Gastrocnemius medialis (tissue), 4 donors: ENCODE measurements at regions not wholly inside any gene's neighbourhood (a gene's known extent, or its start where the extent isn't known, plus 50 kb on each side); places are given as distances from the start of the nearest gene placed in this dataset.

Experiments used
- CTCF ChIP-seq, 5 experiments: fragments of 450-650 bp in 3 of 5; fragments of 200-600 bp in 2 of 5; sonication (generic) in 2 of 5; IDR thresholded peaks in 4 of 5; conservative IDR thresholded peaks in 1 of 5; 1 replicate in 4 of 5; 2 replicates in 1 of 5; pipeline ENCODE4 v1.5.1; 2016 to 2019; ENCODE audit warnings: antibody characterized with exemption in 5 of 5, mild to moderate bottlenecking in 3 of 5, moderate library complexity in 3 of 5
- POLR2A ChIP-seq, 2 donors: fragments of 450-650 bp; IDR thresholded peaks; one replicate each; pipeline ENCODE4 v1.6.1; 2017; ENCODE audit warnings: antibody characterized with exemption in 2 of 2, mild to moderate bottlenecking in 2 of 2, moderate library complexity in 2 of 2

- TF ChIP-seq CTCF (IDR thresholded peaks at IDR 0.05 in 4 of 5, conservative IDR thresholded peaks at IDR 0.05 in 1 of 5) (no peak), POLR2A (IDR thresholded peaks at IDR 0.05) (no peak)
Measured at GRCh38 chr6:168916576-168917211, 337.0 kb downstream of the THBS2 start.
